CD4-positive, alpha-beta T cell (primary cell): ENCODE measurements at regions not wholly inside any gene's neighbourhood (a gene's known extent, or its start where the extent isn't known, plus 50 kb on each side); places are given as distances from the start of the nearest gene placed in this dataset.

ENCODE experiments used
- ATAC-seq: fragments of 200-7000 bp; cut with Tn5 transposase; one replicate; pipeline ENCODE4 v1.10.0; 2022; ENCODE audit warnings: mild to moderate bottlenecking; ENCODE audit not compliant: poor library complexity
- CTCF ChIA-PET: fragments of 350-600 bp; sonication (Branson Sonifier 250); formaldehyde crosslinking; loops from one replicate; lab custom pipeline; 2021; ENCODE audit warnings: antibody characterized with exemption, inconsistent platforms; lab: Charles Lee
- POLR2A ChIA-PET: fragments of 350-600 bp; sonication (Branson Sonifier 250); formaldehyde crosslinking; loops from one replicate; lab custom pipeline; 2021; ENCODE audit warnings: antibody characterized with exemption, inconsistent platforms; lab: Charles Lee
- DNase-seq, 14 experiments: peaks; one replicate each; pipeline ENCODE4 v3.0.0-alpha.2; 2013 to 2020; ENCODE audit warnings: mixed read lengths in 2 of 14
- H3K27ac ChIP-seq, 2 donors: one replicate each; pipeline versions ENCODE4 v1.5.1 to v1.7.0; 2013; ENCODE audit warnings: low read length in 2 of 2, low read depth in 1 of 2, mild to moderate bottlenecking in 1 of 2
- H3K27me3 ChIP-seq, 2 experiments: 1 replicate in 1 of 2; 2 replicates in 1 of 2; pipeline versions ENCODE4 v1.6.1 to v1.7.0; 2013; ENCODE audit warnings: low read length in 2 of 2, control low read depth in 1 of 2, mild to moderate bottlenecking in 1 of 2, moderate library complexity in 1 of 2; ENCODE audit not compliant: insufficient read depth in 2 of 2, control insufficient read depth in 1 of 2
- H3K36me3 ChIP-seq: one replicate; pipeline ENCODE4 v1.6.1; 2013; ENCODE audit warnings: low read length, control low read depth; ENCODE audit not compliant: insufficient read depth
- H3K4me1 ChIP-seq: one replicate; pipeline ENCODE4 v1.6.1; 2013; ENCODE audit warnings: low read length, control low read depth; ENCODE audit not compliant: insufficient read depth
- H3K4me3 ChIP-seq: one replicate; pipeline ENCODE4 v1.5.1; 2013; ENCODE audit warnings: mild to moderate bottlenecking, low read length, moderate library complexity
- H3K9me3 ChIP-seq, 2 experiments: 1 replicate in 1 of 2; 2 replicates in 1 of 2; pipeline versions ENCODE4 v1.6.1 to v1.7.0; 2013; ENCODE audit warnings: low read length in 2 of 2, mild to moderate bottlenecking in 2 of 2, control low read depth in 1 of 2, moderate library complexity in 1 of 2; ENCODE audit not compliant: control insufficient read depth in 1 of 2, insufficient read depth in 1 of 2
- H3K27ac Mint-ChIP-seq: one replicate; pipeline ENCODE4 v1.8.0; 2020; ENCODE audit warnings: mixed read lengths
- H3K27me3 Mint-ChIP-seq: one replicate; pipeline ENCODE4 v1.8.0; 2021; ENCODE audit warnings: mixed read lengths
- H3K36me3 Mint-ChIP-seq: one replicate; pipeline ENCODE4 v1.8.0; 2021; ENCODE audit warnings: low read depth, mixed read lengths
- H3K4me1 Mint-ChIP-seq: one replicate; pipeline ENCODE4 v1.8.0; 2021; ENCODE audit warnings: low read depth, mixed read lengths
- H3K4me3 Mint-ChIP-seq: one replicate; pipeline ENCODE4 v1.8.0; 2020; ENCODE audit warnings: mild to moderate bottlenecking, mixed read lengths
- H3K9me3 Mint-ChIP-seq: one replicate; pipeline ENCODE4 v1.8.0; 2020; ENCODE audit warnings: mixed read lengths
- intact Hi-C, 2 experiments: fragments of 100-400 bp; cut with DNase I in 1 of 2; cut with micrococcal nuclease in 1 of 2; formaldehyde crosslinking; loops; one replicate each; pipeline versions ENCODE4 v1.15.1 to v1.9.0; 2023 to 2025; cut with DNase I, micrococcal nuclease
- TF ChIP-seq, protein P1 (sequence below): fragments of 200-600 bp; IDR thresholded peaks from one replicate; pipeline ENCODE4 v1.8.0; 2022; ENCODE audit warnings: antibody characterized with exemption, mild to moderate bottlenecking

DNA sequence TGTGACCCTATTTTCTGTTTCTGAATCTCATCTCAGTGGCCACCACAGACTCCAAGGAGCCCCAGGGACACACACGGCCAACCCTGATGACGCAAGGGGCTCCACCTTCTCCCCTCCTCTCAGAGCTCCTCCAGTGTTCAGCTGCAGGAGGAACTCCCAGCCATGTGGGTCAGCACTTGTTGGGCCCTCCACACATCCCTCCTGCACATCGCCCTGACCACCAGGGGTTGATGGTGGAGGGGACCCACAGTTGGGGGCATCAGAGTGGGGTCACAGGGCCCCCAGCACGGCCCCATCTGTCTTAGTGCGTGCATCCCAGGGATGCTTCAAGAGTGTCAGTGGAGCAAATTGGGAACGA is 499.6 kb downstream of the BRD1 start:
- ChIA-PET POLR2A (no interaction called here), CTCF (no interaction called here)
- H3K36me3 Mint-ChIP-seq, result no peaks in the 10 kb centered on the region
- Histone ChIP-seq H3K27ac (no peak overlapping the region), H3K36me3 (no peaks in the 10 kb centered on the region), H3K27me3 (peaks cover 0 to 8% of the 10 kb centered on the region in 2 experiments), H3K4me1 (peaks cover 2% of the 10 kb centered on the region), H3K4me3 (no peak overlapping the region), H3K9me3 (peaks cover 8 to 49% of the 10 kb centered on the region in 2 experiments)
- ATAC-seq (no peak), DNase-seq (no peak)
- H3K27me3 Mint-ChIP-seq, result peaks cover 31% of the 10 kb centered on the region
- no peak overlapping the region for H3K4me3 Mint-ChIP-seq
- no peak overlapping the region for H3K27ac Mint-ChIP-seq
- H3K9me3 Mint-ChIP-seq, result peaks cover 4% of the 10 kb centered on the region
- TF ChIP-seq, protein P1, sequence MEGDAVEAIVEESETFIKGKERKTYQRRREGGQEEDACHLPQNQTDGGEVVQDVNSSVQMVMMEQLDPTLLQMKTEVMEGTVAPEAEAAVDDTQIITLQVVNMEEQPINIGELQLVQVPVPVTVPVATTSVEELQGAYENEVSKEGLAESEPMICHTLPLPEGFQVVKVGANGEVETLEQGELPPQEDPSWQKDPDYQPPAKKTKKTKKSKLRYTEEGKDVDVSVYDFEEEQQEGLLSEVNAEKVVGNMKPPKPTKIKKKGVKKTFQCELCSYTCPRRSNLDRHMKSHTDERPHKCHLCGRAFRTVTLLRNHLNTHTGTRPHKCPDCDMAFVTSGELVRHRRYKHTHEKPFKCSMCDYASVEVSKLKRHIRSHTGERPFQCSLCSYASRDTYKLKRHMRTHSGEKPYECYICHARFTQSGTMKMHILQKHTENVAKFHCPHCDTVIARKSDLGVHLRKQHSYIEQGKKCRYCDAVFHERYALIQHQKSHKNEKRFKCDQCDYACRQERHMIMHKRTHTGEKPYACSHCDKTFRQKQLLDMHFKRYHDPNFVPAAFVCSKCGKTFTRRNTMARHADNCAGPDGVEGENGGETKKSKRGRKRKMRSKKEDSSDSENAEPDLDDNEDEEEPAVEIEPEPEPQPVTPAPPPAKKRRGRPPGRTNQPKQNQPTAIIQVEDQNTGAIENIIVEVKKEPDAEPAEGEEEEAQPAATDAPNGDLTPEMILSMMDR, result no peak
- intact Hi-C loops, result no loop called here
- H3K4me1 Mint-ChIP-seq, result no peaks in the 10 kb centered on the region

DNA sequence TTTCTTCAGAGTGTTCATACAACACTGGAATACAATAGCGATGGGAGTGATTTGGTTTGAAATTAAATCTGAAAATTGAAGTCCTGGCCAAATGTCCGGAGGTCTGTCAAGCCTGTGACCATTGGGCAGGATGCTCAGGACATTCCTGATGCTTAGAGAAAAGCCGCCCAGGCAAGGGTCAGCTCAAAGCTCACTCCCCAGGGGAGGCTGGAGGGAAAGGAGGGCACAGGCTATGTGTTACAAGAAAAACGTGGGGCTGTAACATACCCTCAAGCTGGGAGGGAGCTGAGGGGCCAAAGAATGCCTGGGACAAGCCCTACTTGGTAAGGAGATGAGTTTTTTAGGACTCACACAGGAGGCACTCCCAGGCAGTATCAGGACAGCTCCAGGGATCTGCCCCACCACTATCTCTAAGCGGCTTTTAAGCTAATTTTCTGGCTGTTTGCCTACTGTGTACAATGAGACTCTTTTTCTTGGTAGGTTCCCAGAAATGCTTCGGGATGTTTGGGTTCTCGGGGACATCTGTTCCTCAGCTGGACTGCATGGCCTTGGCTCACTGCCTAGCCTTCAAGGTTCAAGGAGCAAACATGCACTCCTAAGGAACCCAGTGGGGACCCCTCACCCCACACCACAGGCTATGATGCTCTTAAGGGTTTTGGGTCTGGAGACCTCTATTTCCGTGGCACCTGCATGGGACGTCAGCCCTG is 500.1 kb downstream of the BRD1 start:
- CTCF ChIA-PET, result no interaction called here
- DNase-seq (peak in 1 of 14 experiments; percentile 12), ATAC-seq (no peak)
- Mint-ChIP-seq H3K36me3 (no peaks in the 10 kb centered on the region), H3K4me1 (no peaks in the 10 kb centered on the region), H3K27me3 (peaks cover 34% of the 10 kb centered on the region), H3K27ac (no peak overlapping the region), H3K9me3 (peaks cover 4% of the 10 kb centered on the region), H3K4me3 (no peak overlapping the region)
- H3K27ac ChIP-seq, result no peak overlapping the region
- intact Hi-C loops, result no loop called here
- peaks cover 8 to 49% of the 10 kb centered on the region in 2 experiments for H3K9me3 ChIP-seq
- no peaks in the 10 kb centered on the region for H3K36me3 ChIP-seq
- TF ChIP-seq, protein P1, result no peak
- peaks cover 0 to 8% of the 10 kb centered on the region in 2 experiments for H3K27me3 ChIP-seq
- POLR2A ChIA-PET, result no interaction called here
- H3K4me1 ChIP-seq, result peaks cover 2% of the 10 kb centered on the region
- H3K4me3 ChIP-seq, result no peak overlapping the region

DNA sequence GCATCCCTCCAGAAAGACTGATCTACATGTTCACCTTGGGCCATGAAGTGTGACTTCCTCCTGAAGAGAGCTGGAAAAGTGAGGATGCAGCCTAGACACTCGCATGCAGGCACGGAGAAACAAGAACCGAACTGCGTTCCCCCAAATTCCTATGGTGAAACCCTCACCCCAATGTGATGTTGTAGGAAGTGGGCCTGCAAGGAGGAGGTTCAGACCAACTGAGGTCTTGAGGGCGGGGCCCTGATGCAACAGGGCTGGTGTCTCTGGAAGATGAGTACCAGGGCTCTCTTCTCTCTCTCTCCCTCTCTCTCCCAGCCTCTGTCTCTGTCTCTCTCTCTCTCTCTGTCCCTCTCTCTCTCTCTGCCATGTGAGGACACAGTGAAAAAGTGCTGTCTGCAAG is 501.1 kb downstream of the BRD1 start:
- H3K36me3 ChIP-seq, result no peaks in the 10 kb centered on the region
- Mint-ChIP-seq H3K27ac (no peak overlapping the region), H3K36me3 (no peaks in the 10 kb centered on the region), H3K4me1 (no peaks in the 10 kb centered on the region), H3K9me3 (peaks cover 4% of the 10 kb centered on the region), H3K4me3 (no peak overlapping the region), H3K27me3 (peaks cover 40% of the 10 kb centered on the region)
- intact Hi-C loops, result no loop called here
- no peak for ATAC-seq
- no peak overlapping the region for H3K4me3 ChIP-seq
- peaks cover 8 to 15% of the 10 kb centered on the region in 2 experiments for H3K27me3 ChIP-seq
- H3K9me3 ChIP-seq, result peaks cover 8 to 49% of the 10 kb centered on the region in 2 experiments
- ChIA-PET CTCF (no interaction called here), POLR2A (no interaction called here)
- TF ChIP-seq, protein P1, result no peak
- H3K27ac ChIP-seq, result no peak overlapping the region
- peaks cover 2% of the 10 kb centered on the region for H3K4me1 ChIP-seq
- no peak for DNase-seq
